ENCODE measurements at regions not wholly inside any gene's neighbourhood (a gene's known extent, or its start where the extent isn't known, plus 50 kb on each side); places are given as distances from the start of the nearest gene placed in this dataset.

DNA sequence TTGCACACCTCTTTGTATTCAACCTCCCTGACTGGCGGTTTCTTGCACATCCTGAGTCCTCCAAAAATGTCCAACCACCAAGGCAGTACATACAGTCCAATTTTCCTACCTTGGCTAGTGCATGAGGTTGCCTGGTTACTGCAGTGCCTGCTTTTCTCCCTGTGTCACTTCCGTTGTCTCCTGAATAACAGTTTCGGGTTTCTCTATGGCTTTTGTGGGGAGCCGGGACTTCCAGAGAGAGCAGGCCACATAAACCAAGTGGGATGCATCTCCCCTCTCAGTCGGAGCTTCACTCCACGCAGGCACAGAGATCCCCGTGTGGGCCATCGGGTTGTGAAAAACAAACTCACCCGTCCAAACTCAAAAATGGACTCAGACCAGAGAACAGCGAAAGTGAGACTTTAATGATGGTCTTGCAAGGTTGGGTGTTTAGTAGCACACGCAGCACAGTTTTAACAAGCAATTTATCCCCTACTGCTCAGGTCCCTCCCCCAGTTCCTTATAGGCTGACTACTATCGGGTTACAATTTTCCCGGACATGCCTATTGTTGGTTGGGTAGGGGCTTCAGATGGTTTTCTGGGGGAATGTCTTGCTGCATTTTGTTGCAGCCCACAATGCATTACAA, 173.1 kb downstream of the POU4F1 start:
- no peak for TF ChIP-seq CTCF (IDR thresholded peaks at IDR 0.05)
- no peak for TF ChIP-seq POLR2A (IDR thresholded peaks at IDR 0.05)
- TF ChIP-seq POLR2AphosphoS5 (IDR thresholded peaks at IDR 0.05), result no peak
- no peak for TF ChIP-seq EP300 (IDR thresholded peaks at IDR 0.05)
